H1 (cell line): ENCODE measurements at regions not wholly inside any gene's neighbourhood (a gene's known extent, or its start where the extent isn't known, plus 50 kb on each side); places are given as distances from the start of the nearest gene placed in this dataset.

Experiments
- CBX5 ChIP-seq: fragments of 300-800, 300-1000 bp; sonication (generic); IDR thresholded peaks from 2 replicates; pipeline ENCODE4 v1.7.1; 2016; ENCODE audit warnings: antibody characterized with exemption, low read length, low read depth
- CHD7 ChIP-seq: fragments of 300-600 bp; sonication (generic); IDR thresholded peaks from 2 replicates; pipeline ENCODE4 v1.7.1; 2012; ENCODE audit warnings: low read length, moderate library complexity, mild to moderate bottlenecking, inconsistent platforms; ENCODE audit not compliant: insufficient replicate concordance
- CTCF ChIP-seq, 3 experiments: IDR thresholded peaks; 1 replicate in 2 of 3; 2 replicates in 1 of 3; pipeline versions ENCODE4 v1.5.1 to v1.6.1; 2011; ENCODE audit warnings: low read length in 3 of 3, mild to moderate bottlenecking in 3 of 3, inconsistent platforms in 2 of 3, low read depth in 1 of 3, moderate library complexity in 1 of 3; ENCODE audit not compliant: insufficient read depth in 1 of 3; ENCODE audit errors: control extremely low read depth in 1 of 3
- E2F6 ChIP-seq: IDR thresholded peaks from 2 replicates; pipeline ENCODE4 v1.6.1; 2012; ENCODE audit warnings: inconsistent platforms
- SP1 ChIP-seq: IDR thresholded peaks from 2 replicates; pipeline ENCODE4 v1.6.1; 2011; ENCODE audit warnings: low read depth, low read length

GRCh38 chr9:118109542-118109941, 405.3 kb downstream of the TLR4 start (continued):
- TF ChIP-seq CHD7 (no peak), SP1 (no peak), E2F6 (no peak), CTCF (IDR thresholded peaks at IDR 0.05; ENCODE audit: control extremely low read depth in 1 of 3, insufficient read depth in 1 of 3, low read depth in 1 of 3, low read length in 3 of 3) (no peak), CBX5 (no peak)
- TF ChIP-seq, all 59 proteins: peak for 0
